22Rv1 (cell line): ENCODE measurements at regions not wholly inside any gene's neighbourhood (a gene's known extent, or its start where the extent isn't known, plus 50 kb on each side); places are given as distances from the start of the nearest gene placed in this dataset.

Source experiments
- ZFX ChIP-seq: fragments of 450-650 bp; IDR thresholded peaks from 2 replicates; pipeline ENCODE4 v1.6.1; 2017; ENCODE audit warnings: antibody characterized with exemption, borderline replicate concordance
- TF ChIP-seq, protein P1 (sequence below): fragments of 450-650 bp; IDR thresholded peaks from 2 replicates; pipeline ENCODE4 v1.5.1; 2017; ENCODE audit warnings: mild to moderate bottlenecking

DNA sequence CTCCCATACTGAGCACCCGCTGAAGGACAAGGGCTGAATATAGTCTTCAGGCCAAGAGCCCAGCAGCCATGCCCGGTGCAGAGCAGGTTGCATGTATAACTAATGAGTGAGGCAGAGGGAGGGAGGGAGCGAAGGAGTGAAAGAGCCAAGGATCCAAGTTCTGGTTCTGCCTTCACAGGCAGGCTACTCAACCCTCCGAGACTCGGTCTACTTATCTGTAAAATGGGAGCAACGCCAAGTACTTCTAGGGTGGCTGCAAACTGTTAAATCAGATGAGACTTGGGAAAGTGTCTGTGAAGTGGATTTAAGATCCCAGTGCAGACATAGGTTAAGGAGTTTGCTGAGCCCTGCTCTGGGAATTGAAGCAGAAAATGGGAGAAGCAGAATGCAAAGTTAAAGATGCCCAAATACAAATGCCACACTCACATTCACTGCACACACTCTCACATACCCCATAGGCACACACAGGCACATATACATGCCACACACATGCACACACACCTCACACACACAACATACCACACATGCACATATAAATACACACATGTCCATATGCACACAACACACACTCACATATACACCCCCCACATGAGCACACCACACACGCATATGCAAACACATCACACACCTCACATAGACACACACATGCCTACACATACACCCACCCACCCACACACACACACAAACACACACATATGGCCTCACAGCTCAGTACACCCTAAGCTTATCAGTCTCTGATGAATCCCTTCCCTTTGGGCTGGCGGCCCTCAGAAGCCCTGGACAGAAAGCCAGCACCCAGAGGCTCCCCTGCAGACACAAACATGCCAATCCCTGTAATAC is 76.7 kb downstream of the PITPNM2 start:
- TF ChIP-seq, protein P1, sequence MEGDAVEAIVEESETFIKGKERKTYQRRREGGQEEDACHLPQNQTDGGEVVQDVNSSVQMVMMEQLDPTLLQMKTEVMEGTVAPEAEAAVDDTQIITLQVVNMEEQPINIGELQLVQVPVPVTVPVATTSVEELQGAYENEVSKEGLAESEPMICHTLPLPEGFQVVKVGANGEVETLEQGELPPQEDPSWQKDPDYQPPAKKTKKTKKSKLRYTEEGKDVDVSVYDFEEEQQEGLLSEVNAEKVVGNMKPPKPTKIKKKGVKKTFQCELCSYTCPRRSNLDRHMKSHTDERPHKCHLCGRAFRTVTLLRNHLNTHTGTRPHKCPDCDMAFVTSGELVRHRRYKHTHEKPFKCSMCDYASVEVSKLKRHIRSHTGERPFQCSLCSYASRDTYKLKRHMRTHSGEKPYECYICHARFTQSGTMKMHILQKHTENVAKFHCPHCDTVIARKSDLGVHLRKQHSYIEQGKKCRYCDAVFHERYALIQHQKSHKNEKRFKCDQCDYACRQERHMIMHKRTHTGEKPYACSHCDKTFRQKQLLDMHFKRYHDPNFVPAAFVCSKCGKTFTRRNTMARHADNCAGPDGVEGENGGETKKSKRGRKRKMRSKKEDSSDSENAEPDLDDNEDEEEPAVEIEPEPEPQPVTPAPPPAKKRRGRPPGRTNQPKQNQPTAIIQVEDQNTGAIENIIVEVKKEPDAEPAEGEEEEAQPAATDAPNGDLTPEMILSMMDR, result no peak
- no peak for TF ChIP-seq ZFX
